ENCODE measurements at regions not wholly inside any gene's neighbourhood (a gene's known extent, or its start where the extent isn't known, plus 50 kb on each side); places are given as distances from the start of the nearest gene placed in this dataset.

- DNase-seq, result peak; percentile 68
Measured at GRCh38 chr4:156710365-156711192, 261.0 kb downstream of the PDGFC start.

GRCh38 chr4:156705311-156705710 lies 266.3 kb downstream of the PDGFC start:
- DNase-seq, result peak; percentile 88

GRCh38 chr4:156695163-156695562 lies 276.4 kb downstream of the PDGFC start:
- no peak for DNase-seq

- DNase-seq, result no peak
Measured at GRCh38 chr4:156694413-156694812, 277.2 kb downstream of the PDGFC start.

GRCh38 chr4:156693557-156693956 lies 278.0 kb downstream of the PDGFC start:
- DNase-seq, result no peak

- no peak for DNase-seq
Measured at GRCh38 chr4:156692016-156692415, 279.6 kb downstream of the PDGFC start.

GRCh38 chr4:156690572-156690971 lies 281.0 kb downstream of the PDGFC start:
- no peak for DNase-seq

- DNase-seq, result peak; percentile 99
Measured at GRCh38 chr4:156686120-156686519, 285.5 kb downstream of the PDGFC start.

- DNase-seq, result peak; percentile 27
Measured at GRCh38 chr4:156685308-156685707, 286.3 kb downstream of the PDGFC start.

GRCh38 chr4:156677656-156678055 lies 293.9 kb downstream of the PDGFC start:
- no peak for DNase-seq

GRCh38 chr4:156677131-156677531 lies 294.5 kb downstream of the PDGFC start:
- DNase-seq, result peak; percentile 85

- DNase-seq, result no peak
Measured at GRCh38 chr4:156676116-156676851, 295.3 kb downstream of the PDGFC start.

GRCh38 chr4:156673483-156673882 lies 298.1 kb downstream of the PDGFC start:
- peak; percentile 28 for DNase-seq

- DNase-seq, result peak; percentile 74
Measured at GRCh38 chr4:156672492-156673305, 298.9 kb downstream of the PDGFC start.

GRCh38 chr4:156665780-156666366 lies 305.7 kb downstream of the PDGFC start:
- DNase-seq, result no peak

GRCh38 chr4:156663663-156664062 lies 307.9 kb downstream of the PDGFC start:
- no peak for DNase-seq

- peak; percentile 66 for DNase-seq
Measured at GRCh38 chr4:156662921-156663320, 308.7 kb downstream of the PDGFC start.

- DNase-seq, result no peak
Measured at GRCh38 chr4:156661555-156661954, 310.0 kb downstream of the PDGFC start.

GRCh38 chr4:156660465-156660864 lies 311.1 kb downstream of the PDGFC start:
- no peak for DNase-seq

- DNase-seq, result no peak
Measured at GRCh38 chr4:156659983-156660382, 311.6 kb downstream of the PDGFC start.

GRCh38 chr4:156659570-156659969 lies 312.0 kb downstream of the PDGFC start:
- DNase-seq, result no peak

- peak; percentile 52 for DNase-seq
Measured at GRCh38 chr4:156656896-156657295, 314.7 kb downstream of the PDGFC start.

GRCh38 chr4:156654410-156654809 lies 317.2 kb downstream of the PDGFC start:
- no peak for DNase-seq
